ENCODE measurements at regions not wholly inside any gene's neighbourhood (a gene's known extent, or its start where the extent isn't known, plus 50 kb on each side); places are given as distances from the start of the nearest gene placed in this dataset.
"Not testable (repeated sequence)": the region's sequence is repeated elsewhere in the genome, so short reads cannot be mapped to it uniquely, and the experiment has no call there.

GRCh38 chr4:146076081-146076480 lies 99.4 kb upstream of the LSM6 start:
- DNase-seq (ENCODE audit: low spot score) (no peak), ATAC-seq (no peak)

- no peak for ATAC-seq
- DNase-seq (ENCODE audit: low spot score) = no peak
These were observed 102.0 kb upstream of the LSM6 start for GRCh38 chr4:146073517-146073916.

GRCh38 chr4:146072376-146072775 lies 103.1 kb upstream of the LSM6 start:
- ATAC-seq (no peak), DNase-seq (ENCODE audit: low spot score) (no peak)

- ATAC-seq (no peak), DNase-seq (ENCODE audit: low spot score) (no peak)
These were observed 104.1 kb upstream of the LSM6 start for GRCh38 chr4:146071390-146071789.

- ATAC-seq (no peak), DNase-seq (ENCODE audit: low spot score) (no peak)
These were observed 112.4 kb upstream of the LSM6 start for GRCh38 chr4:146063143-146063542.

- no peak for ATAC-seq
- DNase-seq (ENCODE audit: low spot score) = no peak
These were observed 113.2 kb upstream of the LSM6 start for GRCh38 chr4:146062340-146062739.

- ATAC-seq = no peak
These were observed 113.7 kb upstream of the LSM6 start for GRCh38 chr4:146061610-146062334.

GRCh38 chr4:146059865-146060264 lies 115.7 kb upstream of the LSM6 start:
- no peak for ATAC-seq

More at GRCh38 chr4:146061610-146062334, 113.7 kb upstream of the LSM6 start:
- no peak for DNase-seq (ENCODE audit: low spot score)

GRCh38 chr4:146059151-146059550 lies 116.4 kb upstream of the LSM6 start:
- DNase-seq (ENCODE audit: low spot score) = no peak
- ATAC-seq = no peak

More at GRCh38 chr4:146059865-146060264, 115.7 kb upstream of the LSM6 start:
- DNase-seq (ENCODE audit: low spot score) = no peak

GRCh38 chr4:146058531-146058930 lies 117.0 kb upstream of the LSM6 start:
- ATAC-seq (no peak), DNase-seq (ENCODE audit: low spot score) (no peak)

- no peak for DNase-seq (ENCODE audit: low spot score)
- ATAC-seq = no peak
These were observed 116.1 kb upstream of the ZNF827 start for GRCh38 chr4:146054676-146055075.

- ATAC-seq = no peak
- no peak for DNase-seq (ENCODE audit: low spot score)
These were observed 115.3 kb upstream of the ZNF827 start for GRCh38 chr4:146053891-146054290.

- no peak for DNase-seq (ENCODE audit: low spot score)
- ATAC-seq = no peak
These were observed 113.2 kb upstream of the ZNF827 start for GRCh38 chr4:146051728-146052391.

- ATAC-seq (no peak), DNase-seq (ENCODE audit: low spot score) (no peak)
These were observed 112.6 kb upstream of the ZNF827 start for GRCh38 chr4:146051223-146051622.

- DNase-seq (ENCODE audit: low spot score) (no peak), ATAC-seq (no peak)
These were observed 111.2 kb upstream of the ZNF827 start for GRCh38 chr4:146049802-146050201.

GRCh38 chr4:146047768-146048167 lies 109.1 kb upstream of the ZNF827 start:
- ATAC-seq; DNase-seq (ENCODE audit: low spot score): not testable (repeated sequence)

GRCh38 chr4:146041139-146042004 lies 102.7 kb upstream of the ZNF827 start:
- no peak for DNase-seq (ENCODE audit: low spot score)
- ATAC-seq = no peak

- DNase-seq (ENCODE audit: low spot score) (no peak), ATAC-seq (no peak)
These were observed 102.0 kb upstream of the ZNF827 start for GRCh38 chr4:146040623-146041022.

- DNase-seq (ENCODE audit: low spot score) (no peak), ATAC-seq (no peak)
These were observed 94.5 kb upstream of the ZNF827 start for GRCh38 chr4:146033149-146033548.

GRCh38 chr4:146032234-146032860 lies 93.7 kb upstream of the ZNF827 start:
- ATAC-seq = no peak
- no peak for DNase-seq (ENCODE audit: low spot score)

Data from left lobe of liver (tissue), 2 donors.